Loucy (cell line): ENCODE measurements at regions not wholly inside any gene's neighbourhood (a gene's known extent, or its start where the extent isn't known, plus 50 kb on each side); places are given as distances from the start of the nearest gene placed in this dataset.

Experiments
- H2AFZ ChIP-seq: fragments of 200-600 bp; sonication (generic); 2 replicates; pipeline ENCODE4 v1.6.0; 2016; ENCODE audit warnings: antibody characterized with exemption, mild to moderate bottlenecking, low read length, moderate library complexity
- H3F3A ChIP-seq: fragments of 200-600 bp; 2 replicates; pipeline ENCODE4 v1.6.0; 2016; ENCODE audit warnings: antibody characterized with exemption, low read depth, mild to moderate bottlenecking
- H3K27me3 ChIP-seq: fragments of 200-600 bp; sonication (generic); 2 replicates; pipeline ENCODE4 v1.6.1; 2014; ENCODE audit warnings: low read length, mild to moderate bottlenecking; ENCODE audit not compliant: insufficient read depth, poor library complexity, severe bottlenecking
- H3K36me3 ChIP-seq: fragments of 200-600 bp; sonication (generic); 2 replicates; pipeline ENCODE4 v1.6.1; 2016; ENCODE audit warnings: low read length; ENCODE audit not compliant: insufficient read depth
- H3K4me1 ChIP-seq: fragments of 200-600 bp; sonication (generic); 2 replicates; pipeline ENCODE4 v1.5.1; 2014; ENCODE audit warnings: low read length, mild to moderate bottlenecking; ENCODE audit not compliant: insufficient read depth, poor library complexity, severe bottlenecking
- H3K4me2 ChIP-seq: fragments of 200-600 bp; sonication (generic); 2 replicates; pipeline ENCODE4 v1.6.0; 2014; ENCODE audit warnings: antibody characterized with exemption, low read length, low read depth, mild to moderate bottlenecking; ENCODE audit not compliant: poor library complexity, severe bottlenecking
- H3K4me3 ChIP-seq: fragments of 200-600 bp; sonication (generic); 2 replicates; pipeline ENCODE4 v1.5.1; 2014; ENCODE audit warnings: low read length, mild to moderate bottlenecking, mixed read lengths; ENCODE audit not compliant: poor library complexity, severe bottlenecking
- H3K79me2 ChIP-seq: fragments of 200-600 bp; sonication (generic); 2 replicates; pipeline ENCODE4 v1.6.1; 2014; ENCODE audit warnings: low read length; ENCODE audit not compliant: insufficient read depth
- H3K9ac ChIP-seq: fragments of 200-600 bp; sonication (generic); 2 replicates; pipeline ENCODE4 v1.6.0; 2014; ENCODE audit warnings: mild to moderate bottlenecking, low read depth, low read length, moderate library complexity; ENCODE audit not compliant: poor library complexity, severe bottlenecking
- H3K9me2 ChIP-seq: fragments of 200-600 bp; sonication (generic); replicated peaks from 2 replicates; pipeline ENCODE4 v1.6.1; 2016; ENCODE audit warnings: low read depth, low read length, mixed read lengths
- H3K9me3 ChIP-seq: fragments of 200-600 bp; sonication (generic); 2 replicates; pipeline ENCODE4 v1.6.1; 2014; ENCODE audit warnings: mild to moderate bottlenecking, antibody characterized with exemption, low read length, low read depth; ENCODE audit not compliant: insufficient read depth
- H4K20me1 ChIP-seq: fragments of 200-600 bp; sonication (generic); 2 replicates; pipeline ENCODE4 v1.6.0; 2014; ENCODE audit warnings: antibody characterized with exemption, low read length, mild to moderate bottlenecking; ENCODE audit not compliant: insufficient read depth, poor library complexity, severe bottlenecking
- CTCF ChIP-seq: fragments of 200-600 bp; sonication (generic); conservative IDR thresholded peaks from 2 replicates; pipeline ENCODE4 v1.5.1; 2014; ENCODE audit warnings: mild to moderate bottlenecking, antibody characterized with exemption, low read length
- EZH2phosphoT487 ChIP-seq: fragments of 200-600 bp; IDR thresholded peaks from 2 replicates; pipeline ENCODE4 v1.6.1; 2018; ENCODE audit warnings: antibody characterized with exemption, mild to moderate bottlenecking, moderate library complexity, borderline replicate concordance

GRCh38 chr3:184466413-184466960, 86.6 kb downstream of the CHRD start:
- no peaks in the 10 kb centered on the region for H3K27me3 ChIP-seq
- TF ChIP-seq EZH2phosphoT487, result no peak
- TF ChIP-seq CTCF, result no peak
- no peak overlapping the region for H3K4me3 ChIP-seq
- no peak overlapping the region for H2AFZ ChIP-seq
- H3K4me2 ChIP-seq, result peak overlapping the region; percentile 28
- H3K9ac ChIP-seq, result peak overlapping the region; percentile 31
- H3K4me1 ChIP-seq, result peaks cover 16% of the 10 kb centered on the region
- H3F3A ChIP-seq, result no peaks in the 10 kb centered on the region
- no peaks in the 10 kb centered on the region for H3K9me3 ChIP-seq
- no peaks in the 10 kb centered on the region for H4K20me1 ChIP-seq
- H3K9me2 ChIP-seq, result no peaks in the 10 kb centered on the region
- no peaks in the 10 kb centered on the region for H3K79me2 ChIP-seq
- no peaks in the 10 kb centered on the region for H3K36me3 ChIP-seq

GRCh38 chr3:184467171-184467570, 87.3 kb downstream of the CHRD start:
- Histone ChIP-seq H3K4me2 (no peak overlapping the region), H3K4me3 (no peak overlapping the region), H3K36me3 (no peaks in the 10 kb centered on the region), H3K9ac (no peak overlapping the region), H3K9me2 (no peaks in the 10 kb centered on the region), H3K9me3 (no peaks in the 10 kb centered on the region), H3F3A (no peaks in the 10 kb centered on the region), H3K4me1 (peaks cover 22% of the 10 kb centered on the region), H3K79me2 (no peaks in the 10 kb centered on the region), H4K20me1 (no peaks in the 10 kb centered on the region), H3K27me3 (no peaks in the 10 kb centered on the region), H2AFZ (no peak overlapping the region)
- TF ChIP-seq CTCF, result no peak
- TF ChIP-seq EZH2phosphoT487, result no peak

GRCh38 chr3:184470551-184470950, 90.7 kb downstream of the CHRD start:
- no peaks in the 10 kb centered on the region for H3K27me3 ChIP-seq
- H3K9me3 ChIP-seq, result no peaks in the 10 kb centered on the region
- H3K36me3 ChIP-seq, result no peaks in the 10 kb centered on the region
- no peak overlapping the region for H3K9ac ChIP-seq
- H3K4me2 ChIP-seq, result no peak overlapping the region
- peaks cover 39% of the 10 kb centered on the region for H3K4me1 ChIP-seq
- H4K20me1 ChIP-seq, result no peaks in the 10 kb centered on the region
- TF ChIP-seq EZH2phosphoT487 (no peak), CTCF (no peak)
- H2AFZ ChIP-seq, result no peak overlapping the region
- H3K4me3 ChIP-seq, result no peak overlapping the region
- H3K79me2 ChIP-seq, result no peaks in the 10 kb centered on the region
- no peaks in the 10 kb centered on the region for H3K9me2 ChIP-seq
- no peaks in the 10 kb centered on the region for H3F3A ChIP-seq
